ENCODE measurements at regions not wholly inside any gene's neighbourhood (a gene's known extent, or its start where the extent isn't known, plus 50 kb on each side); places are given as distances from the start of the nearest gene placed in this dataset.
"Not testable (repeated sequence)": the region's sequence is repeated elsewhere in the genome, so short reads cannot be mapped to it uniquely, and the experiment has no call there.

DNA sequence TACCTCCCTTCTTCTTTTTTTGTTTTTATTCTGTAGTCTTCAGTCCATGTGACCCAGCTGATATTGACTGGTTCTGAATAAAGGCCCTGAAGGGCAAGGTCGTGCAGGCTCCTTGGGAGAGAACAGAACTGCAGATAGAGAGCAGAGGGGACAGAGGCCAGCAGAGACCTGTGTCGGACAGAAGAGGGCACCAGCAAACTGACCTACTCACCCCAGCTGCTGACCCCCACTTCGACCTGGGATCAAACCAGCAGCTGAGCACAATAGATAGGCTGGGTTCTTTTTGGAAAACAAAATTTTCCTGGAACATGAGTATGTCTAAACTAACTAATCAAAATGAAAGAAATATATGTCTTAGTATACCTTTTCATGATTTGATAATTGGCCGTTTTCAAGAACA, 695.1 kb downstream of the NR2F1-AS1 start:
- no peak for DNase-seq (ENCODE audit: low spot score)

DNA sequence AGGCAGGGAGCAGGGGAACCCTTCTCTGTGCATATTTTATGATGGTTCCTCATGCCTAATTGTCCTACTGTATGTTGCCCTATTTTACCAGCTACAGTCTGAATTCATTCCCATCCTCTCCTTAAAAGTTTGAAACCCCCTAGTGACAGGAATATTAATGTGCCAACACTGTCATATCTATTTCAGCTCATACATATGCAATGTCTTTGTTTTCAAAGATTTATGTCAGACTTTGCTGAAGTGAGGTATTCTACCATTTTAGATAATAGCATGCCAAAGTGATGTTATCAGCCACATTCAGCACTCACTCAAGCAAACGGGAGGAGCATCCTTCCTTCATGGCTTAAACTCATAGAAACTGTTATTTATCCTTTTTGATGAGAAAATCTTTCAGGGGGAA, 696.5 kb downstream of the NR2F1-AS1 start:
- DNase-seq (ENCODE audit: low spot score): no peak

DNA sequence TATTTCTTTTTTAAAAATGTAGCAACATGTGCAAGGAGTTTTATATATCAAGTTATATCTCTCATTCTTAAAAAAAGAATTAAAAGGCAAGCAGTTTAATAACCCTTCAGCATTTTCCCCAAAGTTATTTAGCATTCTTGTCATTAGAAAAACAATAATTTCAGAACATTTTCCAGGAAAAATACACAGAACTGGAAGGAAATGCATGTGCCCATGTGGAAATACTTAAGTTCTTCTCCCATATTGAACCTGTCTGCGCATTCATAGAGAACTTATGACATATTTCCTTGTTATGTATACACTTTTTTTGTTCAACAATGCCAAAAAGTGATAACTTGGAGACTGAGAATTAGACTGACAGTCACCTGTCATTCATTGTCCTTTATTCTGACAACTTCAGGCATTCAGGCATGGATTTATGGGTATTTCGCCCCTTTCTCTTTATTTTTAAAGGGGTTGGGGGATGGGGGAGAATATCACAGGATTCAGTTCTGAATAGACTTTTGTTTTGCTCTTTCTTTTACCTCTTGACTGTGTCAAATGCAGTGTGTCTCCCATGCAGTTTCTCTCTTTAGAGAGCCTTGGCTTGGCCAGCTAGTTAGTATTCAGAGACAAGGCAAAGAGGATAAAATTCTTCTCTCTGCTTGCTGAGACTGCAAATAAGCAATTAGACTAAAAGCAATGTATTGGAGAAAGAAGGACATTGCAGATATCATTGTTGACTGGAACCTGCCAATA, 701.0 kb downstream of the NR2F1-AS1 start:
- no peak for DNase-seq (ENCODE audit: low spot score)

GRCh38 chr5:92874790-92875189, 706.2 kb downstream of the NR2F1-AS1 start:
- no peak for DNase-seq (ENCODE audit: low spot score)

DNA sequence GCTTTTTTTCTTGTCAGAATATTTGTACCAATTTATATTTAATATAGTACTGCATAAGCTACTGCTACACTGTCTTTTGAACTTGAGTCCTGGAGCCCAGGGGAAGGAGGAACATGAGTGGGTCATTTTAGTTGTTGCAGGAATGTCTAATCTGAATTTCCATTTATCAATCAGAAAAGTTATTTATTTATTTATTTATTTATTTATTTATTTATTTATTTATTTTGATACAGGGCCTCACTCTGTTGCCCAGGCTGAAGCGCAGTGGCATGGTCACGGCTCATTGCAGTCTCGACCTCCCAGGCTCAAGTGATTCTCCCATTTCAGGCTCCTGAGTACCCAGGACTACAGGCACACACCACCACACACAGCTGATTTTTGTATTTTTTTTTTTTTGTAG, 712.6 kb downstream of the NR2F1-AS1 start:
- DNase-seq (ENCODE audit: low spot score): no peak

- DNase-seq (ENCODE audit: low spot score): no peak
Observed at GRCh38 chr5:92864591-92864990, 716.4 kb downstream of the NR2F1-AS1 start.

DNA sequence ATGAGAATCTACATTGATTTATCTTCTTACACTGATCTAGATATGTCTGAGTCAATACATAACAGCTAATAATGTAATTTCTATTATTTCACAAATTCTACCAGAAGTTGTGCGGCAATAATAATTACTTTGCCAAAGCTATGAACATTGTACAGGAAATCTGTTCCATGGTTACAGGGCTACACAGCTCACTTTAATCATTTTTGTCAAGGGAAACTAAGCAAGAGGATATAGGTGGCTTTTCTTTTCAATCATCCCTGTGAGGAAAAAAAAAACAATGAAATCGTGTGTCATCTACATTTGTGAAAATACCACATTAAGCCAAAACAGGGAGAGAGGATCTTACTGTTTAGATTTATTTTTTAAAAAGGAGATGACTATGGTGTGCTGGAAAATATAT, 717.4 kb downstream of the NR2F1-AS1 start:
- DNase-seq (ENCODE audit: low spot score): no peak

- DNase-seq (ENCODE audit: low spot score): no peak
Observed at GRCh38 chr5:92861531-92862285, 719.3 kb downstream of the NR2F1-AS1 start.

DNA sequence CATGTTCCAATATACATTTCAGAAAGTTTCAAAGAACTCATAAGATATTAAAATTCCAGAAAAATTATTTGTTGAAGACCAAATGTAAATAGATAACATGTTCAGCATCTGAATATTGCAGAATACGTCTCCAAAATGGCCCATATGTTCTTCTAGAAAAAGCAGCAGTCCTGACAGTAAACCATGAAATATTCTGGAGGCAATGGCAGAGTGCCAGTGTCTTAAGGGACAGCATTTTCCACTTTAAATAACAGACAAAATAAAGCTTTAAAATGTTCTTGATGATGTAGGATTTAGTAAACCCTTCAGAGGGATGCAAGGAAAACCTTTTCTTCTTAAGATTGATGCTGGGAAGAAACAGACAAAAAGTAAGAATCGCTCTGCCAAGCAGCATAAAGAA, 721.0 kb downstream of the NR2F1-AS1 start:
- no peak for DNase-seq (ENCODE audit: low spot score)

GRCh38 chr5:92852219-92852618, 728.8 kb downstream of the NR2F1-AS1 start:
- DNase-seq (ENCODE audit: low spot score): no peak

DNA sequence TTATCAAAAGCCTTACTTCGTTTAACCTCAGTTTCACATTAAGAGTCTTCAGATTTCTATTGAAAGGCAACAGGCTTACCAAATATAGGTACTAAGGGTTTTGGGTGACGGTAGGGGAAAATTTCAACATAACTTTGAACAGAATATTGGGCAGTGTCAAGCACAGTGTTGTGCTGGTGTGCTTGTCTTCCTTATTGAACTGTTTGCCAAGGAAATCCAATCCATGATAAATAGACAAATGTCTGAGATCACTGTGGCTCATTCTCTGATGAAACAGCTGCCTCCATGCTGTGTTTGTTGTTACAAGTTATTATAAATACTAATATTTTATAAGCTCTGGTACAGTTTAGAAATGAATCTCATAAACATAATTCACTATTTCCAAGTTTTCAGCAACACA, 730.1 kb downstream of the NR2F1-AS1 start:
- DNase-seq (ENCODE audit: low spot score): no peak

GRCh38 chr5:92849756-92850155, 731.3 kb downstream of the NR2F1-AS1 start:
- DNase-seq (ENCODE audit: low spot score): no peak

DNA sequence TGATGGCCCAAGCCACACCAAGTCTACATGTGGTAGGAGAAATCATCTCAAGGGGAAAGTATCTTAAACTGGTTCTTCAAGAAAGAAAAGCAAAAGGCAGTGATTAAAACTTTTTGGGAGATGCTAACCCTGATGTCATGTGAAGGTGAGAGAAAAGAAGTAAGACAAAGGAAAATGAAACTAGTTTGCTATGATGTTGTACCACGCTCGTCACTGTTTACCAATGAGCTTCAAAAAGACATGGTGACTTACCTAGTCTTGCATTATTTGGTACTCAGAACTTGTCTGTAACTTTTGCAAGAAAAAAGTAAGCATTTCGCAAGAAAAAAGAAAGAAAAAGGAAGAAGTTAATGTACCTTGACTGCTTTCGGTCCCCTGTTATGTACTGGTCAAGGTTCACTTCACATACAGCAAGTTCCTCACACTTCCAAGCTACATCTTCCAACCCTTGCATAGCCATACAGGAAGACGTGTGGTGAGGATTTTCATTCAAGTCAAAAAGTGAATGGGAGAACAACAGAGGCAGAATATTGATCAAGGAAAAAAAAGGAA, 739.3 kb downstream of the NR2F1-AS1 start:
- DNase-seq (ENCODE audit: low spot score): no peak

DNA sequence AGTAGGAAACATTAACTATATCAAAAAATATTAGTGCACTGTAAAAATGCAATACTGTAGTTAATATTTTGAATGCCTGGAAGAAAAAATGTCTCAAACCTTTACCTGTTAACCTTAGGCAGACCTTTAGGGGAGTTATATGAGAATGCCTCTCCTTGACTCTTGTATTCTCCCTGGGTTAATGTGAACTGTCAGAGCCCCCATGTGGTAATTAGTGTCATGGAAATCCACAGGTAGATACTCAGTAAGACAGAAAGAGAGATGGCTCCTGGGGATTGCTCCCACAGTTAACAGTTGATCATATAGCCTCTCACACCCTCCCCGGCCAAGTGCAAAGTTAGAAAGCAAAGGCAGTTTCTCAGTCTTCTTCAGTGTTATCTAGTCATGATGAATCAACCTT, 742.8 kb downstream of the NR2F1-AS1 start:
- peak; percentile 65 for DNase-seq (ENCODE audit: low spot score)

- no peak for DNase-seq (ENCODE audit: low spot score)
Observed at GRCh38 chr5:92836855-92837755, 743.9 kb downstream of the NR2F1-AS1 start.

DNA sequence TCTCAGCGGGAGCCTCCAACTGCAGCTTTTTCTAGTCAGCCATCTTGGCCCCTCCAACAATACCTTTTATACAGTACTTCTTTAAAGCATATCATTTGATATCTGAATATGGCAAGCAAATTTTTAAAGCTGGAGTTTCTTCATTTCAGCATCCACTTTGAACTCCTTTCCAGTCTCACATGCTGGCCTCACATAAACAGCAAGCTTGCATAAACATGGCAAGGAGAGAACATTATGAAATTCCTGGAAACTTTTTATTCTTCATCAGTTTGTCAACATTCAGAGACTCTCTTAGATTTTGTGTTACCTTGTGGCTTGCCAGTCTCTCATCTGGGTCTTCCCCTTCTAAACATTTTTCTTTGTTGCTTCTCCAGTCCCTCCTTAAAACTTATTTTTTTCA, 745.3 kb downstream of the NR2F1-AS1 start:
- DNase-seq (ENCODE audit: low spot score): no peak

DNA sequence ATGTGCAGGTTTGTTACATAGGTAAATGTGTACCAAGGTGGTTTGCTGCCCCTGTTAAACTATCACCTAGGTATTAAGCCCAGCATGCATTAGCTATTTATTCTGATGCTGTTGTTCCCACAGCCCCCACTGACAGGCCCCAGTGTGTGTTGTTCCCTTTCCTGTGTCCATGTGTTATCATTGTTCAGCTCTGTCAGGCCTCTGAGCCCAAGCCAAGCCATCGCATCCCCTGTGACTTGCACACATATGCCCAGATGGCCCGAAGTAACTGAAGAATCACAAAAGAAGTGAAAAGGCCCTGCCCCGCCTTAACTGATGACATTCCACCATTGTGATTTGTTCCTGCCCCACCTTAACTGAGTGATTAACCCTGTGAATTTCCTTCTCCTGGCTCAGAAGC, 757.5 kb downstream of the NR2F1-AS1 start:
- not testable (repeated sequence) for DNase-seq (ENCODE audit: low spot score)

GRCh38 chr5:92822183-92822582, 758.8 kb downstream of the NR2F1-AS1 start:
- no peak for DNase-seq (ENCODE audit: low spot score)

- DNase-seq (ENCODE audit: low spot score): no peak
Observed at GRCh38 chr5:92809855-92810465, 771.1 kb downstream of the NR2F1-AS1 start.

DNA sequence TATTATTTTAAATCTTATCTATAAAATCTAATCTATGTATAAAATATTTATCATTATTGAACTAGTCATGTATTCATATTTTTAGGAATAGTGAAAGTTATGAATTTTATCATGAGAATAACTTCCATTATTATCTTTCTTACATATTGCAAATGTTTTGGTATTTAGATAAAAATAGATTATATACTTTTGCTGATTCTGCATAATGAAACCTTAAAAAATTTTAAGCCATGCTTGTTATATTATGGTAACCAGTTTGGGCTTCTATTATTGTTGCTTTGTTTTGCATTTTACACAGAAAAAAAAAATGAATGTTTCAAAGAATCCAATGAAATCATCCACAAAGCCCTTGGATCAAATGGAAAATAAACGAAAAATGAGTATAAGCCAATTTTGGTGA, 772.5 kb downstream of the NR2F1-AS1 start:
- no peak for DNase-seq (ENCODE audit: low spot score)

DNA sequence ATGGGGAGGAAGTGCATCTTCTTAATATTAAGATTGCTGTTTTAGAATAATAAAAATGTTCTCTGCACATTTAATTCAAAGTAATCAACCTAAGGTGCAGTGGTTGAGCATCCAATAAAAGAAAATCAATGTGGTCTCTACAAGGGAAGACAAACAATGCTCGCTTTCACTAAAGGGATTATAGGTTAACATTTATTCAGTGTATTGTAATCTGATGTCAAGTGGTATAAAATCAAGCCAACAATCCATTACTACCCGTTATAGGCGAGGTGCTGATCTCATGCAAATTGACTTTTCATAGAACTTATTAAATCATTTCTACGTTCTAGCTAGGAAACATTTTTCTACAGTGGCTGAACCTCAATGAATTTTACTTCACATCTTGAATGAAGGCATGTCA, 773.9 kb downstream of the NR2F1-AS1 start:
- DNase-seq (ENCODE audit: low spot score): no peak
